Spleen (tissue), 7 donors: ENCODE measurements at regions not wholly inside any gene's neighbourhood (a gene's known extent, or its start where the extent isn't known, plus 50 kb on each side); places are given as distances from the start of the nearest gene placed in this dataset.

Experiments
- CTCF ChIP-seq, 11 experiments: fragments of 200-600 bp in 7 of 11; fragments of 450-650 bp in 4 of 11; sonication (generic) in 4 of 11; IDR thresholded peaks in 8 of 11; conservative IDR thresholded peaks in 3 of 11; 1 replicate in 7 of 11; 2 replicates in 4 of 11; pipeline versions ENCODE4 v1.4.0 to v1.8.0; 2016 to 2021; ENCODE audit warnings: antibody characterized with exemption in 11 of 11, inconsistent platforms in 4 of 11, mild to moderate bottlenecking in 1 of 11
- POLR2A ChIP-seq, 3 donors: fragments of 450-650 bp; IDR thresholded peaks; one replicate each; pipeline ENCODE4 v1.5.1; 2017; ENCODE audit warnings: antibody characterized with exemption in 3 of 3, mild to moderate bottlenecking in 1 of 3
- donor health status: DM: no; HTN: no; CAD: no; lungs with moderate emphysema.
- donor health status: DM: no; HTN: no; CAD: no.
- donor health status: DM: no; HTN: no; CAD: no.

GRCh38 chr5:87705876-87706275, 293.1 kb upstream of the CCNH start:
- TF ChIP-seq CTCF (IDR thresholded peaks at IDR 0.05 in 8 of 11, conservative IDR thresholded peaks at IDR 0.05 in 3 of 11) (no peak), POLR2A (IDR thresholded peaks at IDR 0.05) (no peak)
